NCI-H69 (cell line): ENCODE measurements at regions not wholly inside any gene's neighbourhood (a gene's known extent, or its start where the extent isn't known, plus 50 kb on each side); places are given as distances from the start of the nearest gene placed in this dataset.

ENCODE experiments used
- DNase-seq: peaks from one replicate; lab custom pipeline; 2025; lab: John Stamatoyannopoulos, UW

DNA sequence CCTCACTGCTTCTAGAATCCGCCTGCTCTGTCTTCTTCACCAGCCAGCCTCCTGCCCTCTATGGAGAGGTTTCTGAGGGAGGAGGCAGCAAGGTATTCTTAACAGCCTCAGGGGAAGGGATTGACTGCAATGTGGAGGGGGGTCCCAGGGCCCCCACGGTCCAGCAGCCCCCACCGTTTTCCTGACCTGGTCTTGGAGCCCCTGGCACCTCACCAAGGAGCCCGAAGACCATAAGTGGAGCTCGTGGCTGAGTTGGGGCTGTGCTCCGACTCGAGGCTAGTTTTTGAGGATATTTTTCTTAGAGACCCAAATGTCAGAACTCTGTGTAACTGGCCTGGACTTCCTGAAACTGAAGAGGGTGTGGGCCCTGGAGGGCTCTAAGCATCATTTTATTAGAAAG, 590.0 kb downstream of the BRD1 start:
- peak; percentile 10 for DNase-seq

DNA sequence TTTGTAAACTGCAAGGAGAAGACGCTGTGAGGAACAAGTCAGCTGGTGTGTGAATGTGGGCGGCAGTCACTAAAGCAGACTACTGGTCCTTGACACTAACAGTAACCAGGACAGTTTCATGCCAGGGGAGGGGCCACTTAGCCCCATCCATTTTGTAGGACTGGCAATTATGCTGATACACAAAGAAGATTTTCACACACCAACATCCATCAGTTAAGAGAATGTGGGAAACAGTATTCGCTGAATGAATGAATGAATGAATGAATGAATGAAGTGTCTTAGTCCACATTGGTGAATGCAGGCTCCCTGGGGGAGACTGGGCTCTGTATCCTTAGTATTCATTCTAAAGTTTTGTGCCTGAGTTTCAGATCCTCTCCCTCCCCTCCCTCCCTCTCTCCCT, 590.4 kb downstream of the BRD1 start:
- no peak for DNase-seq

DNA sequence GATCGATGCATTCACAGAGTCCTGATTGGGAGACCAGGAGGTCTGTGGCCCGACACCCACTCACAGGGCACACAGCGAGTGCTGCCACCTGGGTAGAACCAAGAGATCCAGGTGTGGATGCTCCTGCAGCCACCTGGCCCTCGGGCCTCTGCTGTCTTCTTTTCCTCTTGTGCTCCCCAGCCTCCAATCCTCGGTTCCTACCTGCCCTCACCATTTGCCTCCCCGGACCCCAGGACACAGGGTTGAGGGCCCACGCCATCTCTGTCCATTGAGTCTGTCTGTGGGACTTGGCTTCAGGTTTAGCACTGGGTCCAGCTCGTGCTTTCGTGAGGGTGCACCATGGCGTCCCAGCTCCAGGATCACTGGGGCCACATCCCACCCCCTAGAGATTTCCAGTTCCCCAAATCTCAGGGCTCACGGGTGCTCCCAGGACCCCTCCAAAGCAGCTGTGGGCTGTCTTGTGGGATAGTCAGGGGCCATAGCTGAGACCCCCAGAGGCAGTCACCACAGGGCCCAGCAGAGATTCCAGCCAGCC, 591.1 kb downstream of the BRD1 start:
- DNase-seq, result no peak

DNA sequence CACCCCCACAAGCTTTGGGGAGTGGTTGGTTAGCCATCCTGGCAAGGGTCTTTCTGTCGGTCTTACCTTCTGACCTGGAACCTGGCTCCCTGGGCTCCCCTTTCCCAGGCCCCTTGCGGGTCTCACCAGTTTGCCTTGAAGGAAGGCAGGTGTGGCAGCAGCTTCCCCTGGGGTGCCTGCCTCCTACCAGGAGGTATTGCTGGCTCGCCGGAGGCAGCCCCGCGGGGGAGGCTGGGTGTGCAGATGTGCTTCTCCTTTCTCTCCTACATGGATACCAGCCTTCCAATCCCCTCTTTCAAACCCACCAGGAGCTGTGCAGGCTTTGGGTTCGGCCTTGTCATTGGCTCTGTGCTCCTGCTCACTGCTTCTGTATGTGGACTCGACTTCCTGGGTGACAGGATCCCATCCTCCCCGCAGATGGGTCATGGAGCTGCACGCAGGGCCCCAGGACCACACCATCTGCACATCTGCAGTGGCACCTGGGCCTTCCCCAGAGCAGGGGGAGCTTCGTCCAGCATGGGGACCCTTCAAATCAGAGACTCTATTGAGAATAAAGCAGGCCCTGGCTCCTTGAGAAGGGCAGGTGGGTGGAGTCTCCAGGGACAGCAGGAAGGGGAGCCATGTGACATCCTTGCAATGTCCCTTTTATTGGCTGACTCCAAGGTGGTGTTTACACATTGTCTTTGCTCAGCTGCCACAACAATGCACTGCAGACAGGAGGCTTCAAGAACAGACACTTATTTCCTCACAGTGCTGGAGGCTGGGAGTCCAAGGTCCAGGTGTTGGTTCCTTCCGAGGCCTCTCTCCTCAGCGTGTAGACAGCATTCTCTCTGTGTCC, 592.0 kb downstream of the BRD1 start:
- DNase-seq, result peak; percentile 94

DNA sequence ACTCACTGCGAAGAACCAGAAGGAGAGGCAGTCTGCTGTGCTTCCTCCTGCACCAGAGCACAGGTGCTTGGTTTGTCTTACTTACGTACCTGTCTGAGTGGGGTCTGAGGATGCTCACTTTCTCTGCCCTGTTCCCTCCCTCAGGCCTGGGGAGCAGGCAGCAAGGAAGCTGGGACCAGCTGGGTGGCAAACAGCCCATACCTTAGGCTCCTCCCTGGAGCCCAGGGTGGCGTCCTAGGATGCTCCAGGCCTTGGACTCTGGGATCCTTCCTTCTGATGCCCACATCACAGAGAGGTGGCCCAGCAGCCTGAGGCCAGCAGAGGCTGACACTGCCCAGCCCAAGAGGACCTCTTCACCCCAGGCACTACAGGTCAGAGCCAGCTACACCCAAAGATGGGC, 593.2 kb downstream of the BRD1 start:
- no peak for DNase-seq

DNA sequence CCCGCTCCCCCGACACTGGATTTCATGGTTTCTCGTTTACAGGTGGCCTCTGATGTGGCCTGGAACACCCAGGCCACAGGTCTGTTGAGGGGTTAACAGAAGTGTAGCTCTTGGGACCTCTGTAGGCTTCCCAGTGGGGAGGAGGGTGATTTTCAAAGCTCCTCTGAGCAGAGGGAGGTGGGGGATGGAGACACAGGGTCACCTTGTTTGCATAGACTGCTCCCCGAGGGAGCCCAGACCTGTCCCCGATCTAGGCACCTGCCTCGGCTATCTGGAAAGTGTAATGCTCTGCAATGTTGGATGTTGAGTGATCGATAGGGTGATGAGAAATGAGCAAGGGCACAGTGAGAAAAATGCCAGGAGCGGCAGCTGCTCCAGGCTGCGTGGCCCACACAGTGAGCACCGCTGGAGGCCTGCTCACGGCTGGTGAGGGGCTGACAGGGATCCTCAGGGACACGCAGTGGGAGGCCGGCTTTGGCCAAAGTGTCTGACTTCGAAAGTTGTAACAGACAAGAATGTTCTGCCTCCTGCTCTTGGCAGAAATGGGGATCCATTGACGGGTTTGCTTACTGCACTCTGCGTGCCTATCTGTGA, 594.1 kb downstream of the BRD1 start:
- DNase-seq, result no peak

DNA sequence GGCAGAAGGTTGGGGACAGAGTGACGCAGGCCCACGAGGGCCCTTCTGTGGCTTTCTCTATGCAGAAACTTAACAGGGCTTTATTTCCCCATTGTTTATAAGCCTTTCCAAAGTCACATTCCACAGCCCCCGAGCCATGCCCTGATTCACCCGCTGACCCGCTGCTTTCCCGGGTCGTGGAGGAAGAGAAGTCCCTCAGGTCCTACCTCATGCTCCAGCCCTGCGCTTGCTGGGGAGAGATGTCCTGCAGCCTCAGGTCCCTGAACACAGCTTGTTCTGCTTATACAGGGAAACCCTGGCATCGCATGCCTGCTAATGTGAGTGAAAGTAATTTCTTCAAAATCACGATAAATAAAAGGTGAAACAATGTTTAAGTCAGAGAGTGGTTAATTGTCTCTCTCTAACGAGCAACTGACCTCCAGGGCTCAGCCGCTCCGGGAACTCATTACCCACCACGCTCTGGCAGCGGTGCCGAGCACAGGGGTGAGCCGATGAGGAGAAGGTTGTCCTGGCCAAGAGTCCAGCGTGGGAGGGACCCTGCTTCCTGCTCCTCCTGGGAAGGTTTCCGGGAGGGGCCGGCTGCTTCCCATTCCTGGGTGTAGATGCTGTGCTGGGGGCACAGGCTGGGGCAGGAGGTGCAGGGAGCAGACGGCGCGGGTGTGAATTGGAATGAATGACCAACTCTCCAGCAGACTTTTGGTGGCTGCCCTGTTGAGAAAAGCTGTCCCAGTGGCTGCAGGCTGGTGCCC, 595.2 kb downstream of the BRD1 start:
- no peak for DNase-seq

DNA sequence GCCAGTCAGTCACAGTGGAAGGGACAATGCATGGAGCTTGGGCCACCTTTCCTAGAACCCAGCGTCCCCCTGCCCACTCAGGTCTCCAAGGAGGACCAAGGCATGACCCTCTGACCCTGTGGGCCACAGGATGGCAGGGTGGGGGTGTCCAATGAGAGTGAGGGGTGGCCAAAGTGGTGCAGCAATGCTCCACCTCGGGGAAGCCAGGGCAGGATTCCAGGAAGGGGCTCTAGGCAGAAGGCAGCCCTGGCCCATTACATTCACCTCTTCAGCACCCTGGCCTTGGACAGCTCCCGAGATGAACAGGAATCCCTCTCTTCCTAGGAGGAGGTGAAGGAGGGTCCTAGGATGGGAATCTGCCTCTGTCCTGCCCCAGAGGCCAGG, 597.5 kb downstream of the BRD1 start:
- DNase-seq, result no peak

DNA sequence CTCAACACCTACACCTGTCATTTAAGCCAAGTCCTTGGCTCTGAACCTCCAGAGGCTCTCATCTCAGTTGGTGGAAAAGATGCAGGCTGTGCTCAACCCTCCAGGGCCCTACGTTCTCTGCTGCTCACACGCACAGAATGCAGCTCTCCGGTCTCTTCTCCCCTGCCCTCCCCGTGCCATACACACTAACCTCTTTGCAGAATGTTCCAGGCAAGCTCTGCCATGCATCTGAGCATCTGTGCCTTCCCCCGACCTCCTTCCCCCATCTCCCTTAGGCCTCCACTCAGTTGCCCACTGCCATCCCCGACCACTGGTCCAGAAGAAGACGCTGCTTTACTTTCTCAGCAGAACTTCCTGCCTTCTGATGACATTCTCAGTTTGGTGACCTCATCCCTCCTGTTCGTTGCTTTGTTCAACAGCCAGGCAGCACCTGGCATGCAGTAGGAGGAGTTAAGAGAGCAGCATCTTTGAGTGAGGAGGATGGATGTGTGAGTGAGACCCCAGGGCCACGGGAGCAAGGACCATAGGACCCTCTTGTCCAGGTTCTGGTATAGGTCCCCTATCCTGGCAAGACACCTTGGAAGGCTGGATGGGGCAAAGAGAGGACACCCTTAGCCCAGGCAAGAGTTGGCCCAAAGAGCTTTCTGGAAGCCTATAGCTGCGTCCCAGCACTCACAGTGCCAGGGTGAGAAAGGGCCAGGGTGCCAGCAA, 598.0 kb downstream of the BRD1 start:
- peak; percentile 26 for DNase-seq

DNA sequence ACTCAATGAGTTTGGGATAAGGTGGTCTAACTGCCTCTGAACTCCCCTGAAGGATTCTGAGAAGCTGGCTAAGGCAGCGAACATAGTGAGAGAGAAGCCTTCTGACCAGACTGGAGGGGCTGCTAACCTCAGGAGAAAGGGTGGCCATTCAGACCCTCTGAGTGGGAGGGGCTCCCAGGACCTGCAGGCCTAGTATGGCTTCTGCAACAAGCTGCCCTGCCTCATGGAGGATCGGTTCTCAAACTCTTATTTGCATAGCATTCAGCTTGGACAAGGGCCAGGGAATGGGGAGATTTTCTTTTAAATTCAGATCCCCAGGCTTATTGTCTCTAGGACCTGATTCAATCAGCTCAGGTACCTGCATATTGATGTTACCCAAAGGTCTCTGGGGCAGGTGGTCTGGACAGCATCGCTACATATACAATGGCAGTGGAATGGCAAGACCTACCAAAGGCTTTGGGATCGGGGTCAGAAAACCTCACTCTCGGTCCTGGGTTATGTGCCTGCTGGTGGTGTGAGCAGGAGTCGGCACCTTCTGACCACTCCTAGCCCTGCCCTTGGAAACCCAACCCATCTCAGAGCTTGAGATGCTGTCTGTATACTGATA, 599.1 kb downstream of the BRD1 start:
- peak; percentile 14 for DNase-seq

DNA sequence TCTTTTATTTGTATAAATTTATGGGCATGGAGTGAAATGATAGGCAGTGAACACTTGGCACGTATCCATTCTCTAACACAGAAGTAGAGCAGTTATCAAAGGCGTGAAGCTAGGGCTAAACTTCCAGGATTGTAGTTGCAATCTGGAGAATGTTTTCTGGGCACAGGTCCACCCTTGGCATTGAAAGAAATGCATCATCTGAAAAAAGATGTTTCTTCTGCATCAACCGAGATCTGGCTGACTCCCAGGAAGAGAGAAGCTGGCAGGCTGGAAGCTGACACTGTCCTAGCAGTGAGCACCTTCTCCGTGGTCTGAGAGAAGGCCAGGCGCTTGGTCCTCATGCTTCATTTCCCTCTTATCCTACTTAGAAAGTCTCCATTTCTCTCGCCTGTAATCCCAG, 600.0 kb downstream of the BRD1 start:
- no peak for DNase-seq

DNA sequence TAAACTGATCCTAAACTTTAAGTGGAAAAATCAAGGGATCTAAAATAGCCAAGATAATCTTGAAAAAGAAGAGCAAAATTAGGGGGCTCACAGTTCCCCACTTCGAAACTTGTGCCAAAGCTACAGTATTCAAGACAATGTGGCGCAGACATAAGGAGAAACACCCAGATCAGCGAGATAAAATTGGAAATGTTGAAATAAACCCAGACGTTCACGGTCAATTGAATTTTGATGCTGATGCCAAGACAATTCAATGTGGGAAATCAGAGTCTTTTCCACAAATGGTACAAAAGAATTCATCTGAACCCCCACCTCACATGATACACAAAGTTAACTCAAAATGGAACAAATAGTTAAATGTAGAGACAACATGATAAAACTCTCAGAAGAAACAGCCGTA, 601.6 kb downstream of the BRD1 start:
- DNase-seq, result no peak

DNA sequence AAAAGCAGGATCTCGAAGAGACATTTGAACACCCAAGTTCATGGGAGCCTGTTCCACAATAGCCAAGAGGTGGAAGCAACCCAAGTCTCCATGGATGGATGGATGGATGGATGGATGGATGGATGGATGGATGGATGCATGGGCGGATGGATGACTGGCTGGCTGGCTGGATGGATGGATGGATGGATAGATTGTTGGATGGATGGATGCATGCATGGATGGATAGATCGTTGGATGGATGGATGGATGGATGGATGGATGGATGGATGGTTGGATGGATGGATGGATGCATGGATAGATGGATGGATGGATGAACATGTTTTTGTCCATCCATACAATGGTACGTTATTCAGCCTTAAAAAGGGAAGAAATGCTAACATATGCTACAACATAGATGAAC, 603.4 kb downstream of the BRD1 start:
- DNase-seq, result no peak

DNA sequence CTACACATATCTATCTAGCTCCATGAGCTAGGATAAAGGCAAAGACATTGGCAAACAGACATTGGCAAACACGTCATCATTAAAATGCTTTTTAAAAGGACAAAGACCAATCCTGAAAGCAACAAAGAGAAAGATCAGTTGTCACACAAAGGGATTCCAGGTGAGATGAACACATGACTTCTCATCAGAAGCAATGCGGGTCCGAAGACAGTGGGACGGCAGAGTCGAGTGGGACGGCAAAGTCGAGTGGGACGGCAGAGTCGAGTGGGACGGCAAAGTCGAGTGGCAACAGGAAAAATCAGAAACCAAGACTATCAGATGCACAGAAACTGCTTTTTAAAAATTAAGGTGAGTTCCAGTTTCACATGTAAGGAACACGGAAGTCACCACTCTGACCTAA, 609.5 kb downstream of the BRD1 start:
- no peak for DNase-seq

DNA sequence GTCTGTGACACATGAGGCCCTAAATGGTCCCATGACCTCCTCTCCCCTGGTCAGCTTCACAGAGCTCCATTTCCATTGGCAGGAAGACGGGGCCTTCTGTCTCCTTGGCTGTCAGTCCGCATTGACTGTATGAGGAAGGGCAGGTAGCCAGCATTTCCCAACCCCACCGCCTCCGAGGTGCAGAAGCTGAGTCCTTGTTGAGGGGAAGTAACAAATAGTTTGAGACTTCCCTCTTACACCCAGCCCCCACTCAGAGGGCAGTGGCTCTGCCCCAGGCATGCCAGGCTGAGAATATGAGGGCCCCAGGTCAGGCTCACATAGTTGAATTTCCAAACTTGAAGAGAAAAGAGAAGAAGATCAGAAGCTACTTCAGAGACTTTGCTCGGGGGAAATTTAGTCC, 611.1 kb downstream of the BRD1 start:
- DNase-seq, result no peak

DNA sequence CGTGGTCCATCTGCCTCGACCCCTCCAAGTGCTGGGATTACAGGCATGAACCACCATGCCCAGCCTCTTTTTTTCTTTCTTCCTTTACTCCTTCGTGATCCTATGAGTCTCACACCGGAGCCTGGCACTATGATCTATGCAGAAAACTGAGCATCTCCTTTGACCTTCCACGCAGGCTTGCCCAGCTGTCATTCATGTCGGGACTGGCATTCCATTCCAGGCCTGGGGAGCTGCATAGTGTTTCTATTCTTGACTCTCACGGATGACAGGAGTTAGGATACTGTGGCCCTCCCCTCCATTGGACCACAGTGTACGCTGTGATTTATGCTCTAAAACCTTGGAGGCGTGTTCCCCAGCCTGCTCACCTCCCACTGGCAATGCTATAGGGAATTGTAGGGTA, 611.8 kb downstream of the BRD1 start:
- no peak for DNase-seq

DNA sequence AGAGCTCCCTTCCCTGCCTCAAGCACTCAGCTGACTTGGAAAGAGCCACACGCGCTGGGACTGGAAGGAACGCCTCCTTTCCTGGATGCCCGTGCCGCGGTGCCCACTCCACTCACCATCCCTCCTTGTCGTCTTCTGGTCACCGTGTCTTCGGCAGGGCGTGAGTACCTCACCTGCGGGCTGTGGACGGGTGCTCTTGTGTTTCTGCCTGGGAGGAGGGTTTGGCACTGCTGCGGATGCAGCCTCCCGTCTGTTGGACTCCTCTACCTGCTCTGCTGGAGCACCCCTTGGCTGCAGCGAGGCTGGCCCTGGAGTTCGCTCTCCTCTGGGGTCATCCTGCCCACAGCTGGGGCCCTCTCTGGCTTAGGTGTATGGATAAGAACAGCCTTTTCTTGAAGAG, 612.7 kb downstream of the BRD1 start:
- no peak for DNase-seq

DNA sequence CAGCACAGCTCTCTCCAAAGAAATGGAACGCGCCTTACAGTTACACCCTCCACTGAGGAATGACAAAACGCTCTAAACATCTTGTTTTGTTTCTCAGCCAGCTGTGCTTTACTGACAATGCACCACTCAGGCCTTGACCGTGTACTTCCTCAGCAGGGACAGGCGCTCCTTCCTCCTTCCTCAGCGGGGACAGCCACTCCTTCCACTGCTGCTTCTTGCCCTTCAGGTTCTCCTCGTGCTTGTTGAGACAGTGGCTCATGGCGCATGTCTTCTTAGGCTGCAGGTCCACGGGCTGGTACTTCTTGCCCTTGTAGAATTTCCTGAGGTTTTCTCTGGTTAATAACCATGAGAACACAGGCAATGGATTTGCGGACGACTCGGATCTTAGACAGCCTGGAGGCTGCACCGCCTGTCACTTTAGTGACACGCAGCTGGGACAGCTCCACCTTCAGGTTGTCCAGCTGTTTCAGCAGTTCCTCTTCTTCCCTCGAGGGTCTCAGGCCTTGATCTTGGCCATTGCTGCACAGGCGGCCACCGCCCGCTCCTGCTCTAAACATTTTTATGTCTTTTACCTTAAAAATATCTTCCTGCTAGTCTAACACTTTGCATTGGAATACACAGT, 613.8 kb downstream of the BRD1 start:
- DNase-seq, result peak; percentile 54

DNA sequence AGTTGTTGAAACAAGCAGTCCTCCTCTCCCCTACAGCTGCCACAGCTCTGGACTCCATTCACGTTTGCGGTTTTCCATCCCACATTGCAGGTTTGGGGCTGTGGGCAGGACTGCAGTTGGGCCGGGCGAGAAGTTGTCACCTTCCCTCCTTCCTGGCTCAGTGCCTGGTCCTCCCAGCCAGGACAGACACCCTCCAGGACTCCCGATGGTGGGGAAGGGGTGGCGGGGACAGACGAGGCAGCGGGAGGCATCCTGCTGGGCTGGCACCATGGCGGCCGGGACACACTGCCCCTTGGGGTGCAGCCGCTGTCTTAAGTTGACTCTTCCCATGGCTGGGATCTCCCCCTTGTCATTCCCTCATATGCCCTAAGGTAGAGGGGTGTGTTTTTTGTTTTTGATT, 615.2 kb downstream of the BRD1 start:
- no peak for DNase-seq

DNA sequence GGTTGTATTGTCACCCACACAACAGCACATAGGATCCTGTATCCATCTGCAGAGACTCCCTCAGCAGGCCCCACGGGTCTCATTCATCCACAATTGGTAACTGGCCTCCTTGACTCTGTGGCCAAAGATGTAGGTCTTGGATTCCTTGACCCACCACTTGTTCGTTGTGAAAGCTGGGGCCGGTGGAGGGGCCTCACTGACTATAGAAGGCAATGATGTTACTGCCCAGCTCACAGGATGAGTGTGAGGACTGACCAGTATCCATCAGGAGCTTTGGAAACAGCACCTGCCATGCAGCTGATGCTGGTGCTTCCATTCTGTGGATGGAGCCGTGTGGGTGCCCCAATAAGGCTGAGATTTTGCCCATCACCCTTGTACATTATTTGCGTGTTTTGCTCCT, 615.7 kb downstream of the BRD1 start:
- DNase-seq, result no peak

DNA sequence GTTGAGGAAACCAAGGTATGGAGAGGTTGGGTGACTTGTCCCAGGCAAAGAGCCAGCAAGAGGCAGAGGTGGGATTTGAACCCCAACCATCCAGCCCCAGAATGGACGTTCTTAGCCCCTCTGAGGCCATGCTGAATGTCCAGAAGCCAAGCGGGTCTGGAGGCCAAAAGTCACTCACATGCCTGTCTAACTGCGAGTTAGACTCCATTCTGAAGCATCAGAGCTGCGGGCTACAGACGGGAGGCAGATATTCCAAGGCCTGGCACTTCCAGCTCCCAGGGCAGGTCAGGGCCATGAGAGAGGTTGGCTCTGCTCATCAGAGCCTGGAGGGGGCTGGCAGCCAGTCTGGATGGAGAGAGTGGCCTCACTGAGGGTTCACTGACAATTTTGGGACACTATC, 616.5 kb downstream of the BRD1 start:
- no peak for DNase-seq
